SK-N-SH (cell line): ENCODE measurements at regions not wholly inside any gene's neighbourhood (a gene's known extent, or its start where the extent isn't known, plus 50 kb on each side); places are given as distances from the start of the nearest gene placed in this dataset.

Experiments used
- CTCF ChIA-PET: fragments of 300-600, 350-600 bp; formaldehyde crosslinking; extraction: SDS; loops from one replicate; lab custom pipeline; 2021; lab: Yijun Ruan, JAX
- POLR2A ChIA-PET: fragments of 350-600 bp; sonication (Branson Sonifier 250); formaldehyde crosslinking; extraction: SDS; loops from one replicate; lab custom pipeline; 2020; ENCODE audit warnings: antibody characterized with exemption, inconsistent platforms; lab: Yijun Ruan, JAX
- DNase-seq: peaks from one replicate; pipeline ENCODE4 v3.0.0; 2012
- H2AFZ ChIP-seq: fragments of 200-600 bp; sonication (generic); 2 replicates; pipeline ENCODE4 v1.8.1; 2016; ENCODE audit warnings: antibody characterized with exemption, mild to moderate bottlenecking, low read depth
- H3F3A ChIP-seq: fragments of 200-600 bp; sonication (generic); replicated peaks from 2 replicates; pipeline ENCODE3; 2016; ENCODE audit warnings: antibody characterized with exemption, mild to moderate bottlenecking; ENCODE audit not compliant: insufficient read depth
- H3K27ac ChIP-seq, 2 experiments: fragments of 200-500 bp in 1 of 2; fragments of 200-600 bp in 1 of 2; sonication (Bioruptor generic) in 1 of 2; sonication (generic), shearing (Covaris generic) in 1 of 2; 2 replicates each; pipeline versions ENCODE4 v1.5.1 to v1.6.1; 2014 to 2016; ENCODE audit warnings: low read depth in 2 of 2, inconsistent platforms in 1 of 2, low read length in 1 of 2, mild to moderate bottlenecking in 1 of 2, mixed read lengths in 1 of 2
- H3K27me3 ChIP-seq: fragments of 200-600 bp; sonication (generic), shearing (Covaris generic); 2 replicates; pipeline ENCODE4 v1.6.1; 2016; ENCODE audit warnings: mixed run types; ENCODE audit not compliant: insufficient read depth
- H3K36me3 ChIP-seq, 2 experiments: fragments of 200-500 bp in 1 of 2; fragments of 200-600 bp in 1 of 2; sonication (Bioruptor generic) in 1 of 2; sonication (generic) in 1 of 2; replicated peaks in 1 of 2; 2 replicates each; pipeline versions ENCODE3 to v1.5.1; 2014 to 2016; ENCODE audit warnings: low read length in 1 of 2, mild to moderate bottlenecking in 1 of 2; ENCODE audit not compliant: insufficient read depth in 2 of 2, control insufficient read depth in 1 of 2
- H3K4me1 ChIP-seq, 2 experiments: fragments of 200-500 bp in 1 of 2; fragments of 200-600 bp in 1 of 2; sonication (Bioruptor generic) in 1 of 2; sonication (generic), shearing (Covaris generic) in 1 of 2; 2 replicates each; pipeline versions ENCODE4 v1.5.1 to v1.6.1; 2014 to 2016; ENCODE audit warnings: low read depth in 1 of 2, low read length in 1 of 2, mixed run types in 1 of 2; ENCODE audit not compliant: insufficient read depth in 2 of 2, control insufficient read depth in 1 of 2
- H3K4me2 ChIP-seq: fragments of 200-600 bp; sonication (generic), shearing (Covaris generic); 2 replicates; pipeline ENCODE4 v1.6.1; 2017; ENCODE audit warnings: mixed run types
- H3K4me3 ChIP-seq, 2 experiments: fragments of 200-500 bp in 1 of 2; fragments of 200-600 bp in 1 of 2; sonication (Bioruptor generic) in 1 of 2; sonication (generic), shearing (Covaris generic) in 1 of 2; 2 replicates each; pipeline versions ENCODE4 v1.5.1 to v1.8.1; 2014 to 2016; ENCODE audit warnings: low read depth in 2 of 2, inconsistent platforms in 1 of 2, low read length in 1 of 2, mild to moderate bottlenecking in 1 of 2, mixed read lengths in 1 of 2, moderate library complexity in 1 of 2
- H3K79me2 ChIP-seq: fragments of 200-600 bp; sonication (generic); 2 replicates; pipeline ENCODE4 v1.8.1; 2017; ENCODE audit warnings: mild to moderate bottlenecking; ENCODE audit not compliant: insufficient read depth
- H3K9ac ChIP-seq: fragments of 200-600 bp; sonication (generic); 2 replicates; pipeline ENCODE4 v1.6.1; 2017; ENCODE audit warnings: mixed run types
- H3K9me2 ChIP-seq: fragments of 200-600 bp; sonication (generic); 2 replicates; pipeline ENCODE4 v1.6.1; 2017; ENCODE audit warnings: mixed run types
- H3K9me3 ChIP-seq: fragments of 200-600 bp; sonication (generic); 2 replicates; pipeline ENCODE4 v1.6.1; 2017; ENCODE audit warnings: mixed run types, mild to moderate bottlenecking, moderate library complexity
- H4K20me1 ChIP-seq: fragments of 200-600 bp; sonication (generic); 2 replicates; pipeline ENCODE4 v1.6.1; 2017; ENCODE audit warnings: mild to moderate bottlenecking, mixed run types; ENCODE audit not compliant: insufficient read depth
- ELF1 ChIP-seq: IDR thresholded peaks from 2 replicates; pipeline ENCODE4 v1.4.0; 2012
- FOXM1 ChIP-seq: IDR thresholded peaks from 2 replicates; pipeline ENCODE4 v1.4.0; 2012; ENCODE audit warnings: low read depth, mild to moderate bottlenecking
- JUND ChIP-seq: IDR thresholded peaks from 2 replicates; pipeline ENCODE4 v1.4.0; 2012
- MXI1 ChIP-seq: IDR thresholded peaks from 2 replicates; pipeline ENCODE4 v1.6.1; 2012; ENCODE audit warnings: mild to moderate bottlenecking, low read depth, low read length, improper control_type of control experiment
- NFIC ChIP-seq: IDR thresholded peaks from 2 replicates; pipeline ENCODE4 v1.4.0; 2012; ENCODE audit warnings: borderline replicate concordance
- POLR2AphosphoS5 ChIP-seq: IDR thresholded peaks from 2 replicates; pipeline ENCODE4 v1.6.1; 2012; ENCODE audit warnings: low read depth, low read length
- RCOR1 ChIP-seq: fragments of 150-350 bp; IDR thresholded peaks from 2 replicates; pipeline ENCODE4 v1.6.1; 2017; ENCODE audit warnings: antibody characterized with exemption, low read length
- RXRA ChIP-seq: IDR thresholded peaks from 2 replicates; pipeline ENCODE4 v1.4.0; 2012; ENCODE audit warnings: low read depth, mild to moderate bottlenecking, borderline replicate concordance
- USF2 ChIP-seq: fragments of 150-350 bp; IDR thresholded peaks from 2 replicates; pipeline ENCODE4 v1.6.1; 2017; ENCODE audit warnings: antibody characterized with exemption, low read length, low read depth, borderline replicate concordance
- WGBS: methylation state at CpG from one replicate; pipeline ENCODE4 v1.1.6; 2017; ENCODE audit warnings: low lambda C conversion rate; 5-methylcytosine and 5-hydroxymethylcytosine counted together
- TF ChIP-seq, protein P1 (sequence below): IDR thresholded peaks from 2 replicates; pipeline ENCODE4 v1.4.0; 2012; ENCODE audit warnings: low read depth, borderline replicate concordance

DNA sequence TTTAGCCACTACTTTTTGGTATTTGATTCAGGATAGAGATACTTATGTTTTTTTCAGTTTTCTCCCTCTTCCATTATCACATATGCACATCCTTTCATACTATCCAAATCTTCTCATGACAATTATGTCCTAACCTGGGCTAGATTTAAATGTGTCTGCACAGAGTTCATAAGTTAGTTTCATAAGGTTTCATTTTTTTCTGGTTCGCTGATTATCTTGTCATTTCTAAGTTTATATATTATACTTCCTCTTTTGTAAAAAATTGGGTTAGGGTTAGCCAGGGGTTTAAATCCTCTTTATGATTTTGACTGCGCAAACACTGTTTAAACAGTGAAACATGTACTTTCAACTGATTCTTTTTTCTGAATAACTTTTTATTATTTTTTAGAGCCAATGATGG lies 148.6 kb downstream of the SST start (continued):
- TF ChIP-seq, protein P1, sequence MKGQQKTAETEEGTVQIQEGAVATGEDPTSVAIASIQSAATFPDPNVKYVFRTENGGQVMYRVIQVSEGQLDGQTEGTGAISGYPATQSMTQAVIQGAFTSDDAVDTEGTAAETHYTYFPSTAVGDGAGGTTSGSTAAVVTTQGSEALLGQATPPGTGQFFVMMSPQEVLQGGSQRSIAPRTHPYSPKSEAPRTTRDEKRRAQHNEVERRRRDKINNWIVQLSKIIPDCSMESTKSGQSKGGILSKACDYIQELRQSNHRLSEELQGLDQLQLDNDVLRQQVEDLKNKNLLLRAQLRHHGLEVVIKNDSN = no peak
- TF ChIP-seq NFIC = no peak

GRCh38 chr3:187520027-187520945 lies 149.9 kb downstream of the SST start:
- H3K79me2 ChIP-seq = no peaks in the 10 kb centered on the region
- POLR2A ChIA-PET = no interaction called here
- H3K9me2 ChIP-seq = no peaks in the 10 kb centered on the region
- no peak overlapping the region for H3K27ac ChIP-seq
- CTCF ChIA-PET = no interaction called here
- H3K4me3 ChIP-seq = no peak overlapping the region
- 24% methylated on average over 9 of the region's 9 CpGs for WGBS
- no peaks in the 10 kb centered on the region for H3K27me3 ChIP-seq
- H3K4me2 ChIP-seq = no peak overlapping the region
- H3K4me1 ChIP-seq = no peaks in the 10 kb centered on the region; a peak in 1 of 4 replicates
- H4K20me1 ChIP-seq = no peaks in the 10 kb centered on the region
- no peaks in the 10 kb centered on the region for H3K36me3 ChIP-seq
- H2AFZ ChIP-seq = no peak overlapping the region; the same call in 1 of the 2 replicates
- DNase-seq = no peak
- TF ChIP-seq NFIC (no peak), RCOR1 (no peak), POLR2AphosphoS5 (no peak), USF2 (no peak), FOXM1 (no peak), ELF1 (no peak), JUND (no peak), RXRA (no peak)
- H3F3A ChIP-seq = no peaks in the 10 kb centered on the region
- no peaks in the 10 kb centered on the region for H3K9me3 ChIP-seq
- H3K9ac ChIP-seq = no peak overlapping the region

GRCh38 chr3:187519428-187519890 lies 150.7 kb downstream of the SST start:
- H3K4me1 ChIP-seq = no peaks in the 10 kb centered on the region; a peak in 1 of 4 replicates
- WGBS = 23% methylated on average over 9 of the region's 9 CpGs
- ChIA-PET POLR2A (no interaction called here), CTCF (interaction anchor here (0.7 kb wide), 1 partner anchor 12 kb away, joined by 3 read pairs; no protein-coding TSS in a partner anchor)
- no peak overlapping the region for H3K9ac ChIP-seq
- H3K36me3 ChIP-seq = no peaks in the 10 kb centered on the region
- no peak overlapping the region for H3K4me3 ChIP-seq
- TF ChIP-seq POLR2AphosphoS5 = no peak
- no peak for TF ChIP-seq MXI1
- H3K4me2 ChIP-seq = no peak overlapping the region
- H3F3A ChIP-seq = no peaks in the 10 kb centered on the region
- no peak overlapping the region for H3K27ac ChIP-seq
- H2AFZ ChIP-seq = no peak overlapping the region
- H3K79me2 ChIP-seq = no peaks in the 10 kb centered on the region
- H3K9me2 ChIP-seq = no peaks in the 10 kb centered on the region
- no peaks in the 10 kb centered on the region for H3K9me3 ChIP-seq
- H3K27me3 ChIP-seq = no peaks in the 10 kb centered on the region
- no peaks in the 10 kb centered on the region for H4K20me1 ChIP-seq
- no peak for DNase-seq
